Mucosa of descending colon (tissue), 3 donors: ENCODE measurements at regions not wholly inside any gene's neighbourhood (a gene's known extent, or its start where the extent isn't known, plus 50 kb on each side); places are given as distances from the start of the nearest gene placed in this dataset.
A peak's percentile ranks its signal among the peaks of the same experiment; 100 is the strongest.

ENCODE experiments used
- ATAC-seq: fragments of 200-7000 bp; cut with Tn5 transposase; one replicate; pipeline ENCODE4 v1.9.1; 2020; ENCODE audit warnings: mild to moderate bottlenecking, moderate library complexity
- DNase-seq, 3 donors: peaks; one replicate each; pipeline ENCODE4 v3.0.0-alpha.2; 2020
- H3K36me3 ChIP-seq: fragments of 200-600 bp; one replicate; pipeline ENCODE4 v1.8.0; 2021; ENCODE audit warnings: low read depth, mild to moderate bottlenecking
- H3K4me1 ChIP-seq: fragments of 200-600 bp; one replicate; pipeline ENCODE4 v1.8.0; 2021; ENCODE audit warnings: low read depth, mild to moderate bottlenecking
- H3K4me3 ChIP-seq: fragments of 200-600 bp; one replicate; pipeline ENCODE4 v1.8.0; 2021; ENCODE audit warnings: mild to moderate bottlenecking
- H3K9me3 ChIP-seq: fragments of 200-600 bp; one replicate; pipeline ENCODE4 v1.8.0; 2021; ENCODE audit warnings: mild to moderate bottlenecking
- CTCF ChIP-seq: fragments of 200-600 bp; IDR thresholded peaks from one replicate; pipeline ENCODE4 v1.8.0; 2022; ENCODE audit warnings: antibody characterized with exemption, mild to moderate bottlenecking
- intact Hi-C, 2 donors: fragments of 100-400 bp; cut with DNase I in 1 of 2; cut with micrococcal nuclease in 1 of 2; formaldehyde crosslinking; loops; one replicate each; pipeline versions ENCODE4 v1.11.0 to v1.11.1; 2022; cut with DNase I, micrococcal nuclease
- donor health status: DM: no; HTN: no; CAD: no; lungs with moderate emphysema.
- donor health status: DM: no; HTN: no; CAD: no.
- donor health status: DM: no; HTN: yes; CAD: no.

GRCh38 chr14:22508662-22509035, 80.4 kb downstream of the DAD1 start:
- no peaks in the 10 kb centered on the region for H3K36me3 ChIP-seq
- DNase-seq (no peak), ATAC-seq (no peak)
- H3K4me1 ChIP-seq: no peaks in the 10 kb centered on the region
- intact Hi-C loops: no loop called here
- no peak for TF ChIP-seq CTCF
- H3K9me3 ChIP-seq: no peaks in the 10 kb centered on the region
- no peak overlapping the region for H3K4me3 ChIP-seq

GRCh38 chr14:22508150-22508457, 80.9 kb downstream of the DAD1 start:
- DNase-seq: no peak
- H3K4me1 ChIP-seq: no peaks in the 10 kb centered on the region
- TF ChIP-seq CTCF: no peak
- no peak for ATAC-seq
- H3K4me3 ChIP-seq: no peak overlapping the region
- H3K36me3 ChIP-seq: no peaks in the 10 kb centered on the region
- no peaks in the 10 kb centered on the region for H3K9me3 ChIP-seq
- intact Hi-C loops: no loop called here

- DNase-seq (no peak), ATAC-seq (no peak)
- Histone ChIP-seq H3K4me1 (no peaks in the 10 kb centered on the region), H3K4me3 (no peak overlapping the region), H3K9me3 (no peaks in the 10 kb centered on the region), H3K36me3 (no peaks in the 10 kb centered on the region)
- intact Hi-C loops: no loop called here
- TF ChIP-seq CTCF: no peak
Observed at GRCh38 chr14:22506778-22507351, 82.2 kb downstream of the DAD1 start.

- TF ChIP-seq CTCF: no peak
- Histone ChIP-seq H3K36me3 (no peaks in the 10 kb centered on the region), H3K9me3 (no peaks in the 10 kb centered on the region), H3K4me1 (no peaks in the 10 kb centered on the region), H3K4me3 (no peak overlapping the region)
- ATAC-seq (no peak), DNase-seq (no peak)
- intact Hi-C loops: no loop called here
Observed at GRCh38 chr14:22506378-22506710, 82.7 kb downstream of the DAD1 start.

- intact Hi-C loops: no loop called here
- H3K4me1 ChIP-seq: no peaks in the 10 kb centered on the region
- ATAC-seq (peak; percentile 25), DNase-seq (no peak)
- no peaks in the 10 kb centered on the region for H3K36me3 ChIP-seq
- no peak for TF ChIP-seq CTCF
- no peaks in the 10 kb centered on the region for H3K9me3 ChIP-seq
- no peak overlapping the region for H3K4me3 ChIP-seq
Observed at GRCh38 chr14:22505697-22506377, 83.2 kb downstream of the DAD1 start.

GRCh38 chr14:22505309-22505696, 83.7 kb downstream of the DAD1 start:
- no peak for ATAC-seq

More at GRCh38 chr14:22505309-22505696, 83.7 kb downstream of the DAD1 start:
- Histone ChIP-seq H3K9me3 (no peaks in the 10 kb centered on the region), H3K4me3 (no peak overlapping the region), H3K4me1 (no peaks in the 10 kb centered on the region), H3K36me3 (no peaks in the 10 kb centered on the region)
- no peak for TF ChIP-seq CTCF
- intact Hi-C loops: no loop called here
- DNase-seq: no peak
